ENCODE measurements at regions not wholly inside any gene's neighbourhood (a gene's known extent, or its start where the extent isn't known, plus 50 kb on each side); places are given as distances from the start of the nearest gene placed in this dataset.

GRCh38 chr3:16056217-16056616 is 118.3 kb upstream of the GALNT15 start:
- TF ChIP-seq YY1 (IDR thresholded peaks at IDR 0.05; ENCODE audit: insufficient read depth, insufficient read length) (no peak), ZNF274 (IDR thresholded peaks at IDR 0.05; ENCODE audit: low read depth, low read length) (no peak), SUZ12 (IDR thresholded peaks at IDR 0.05; ENCODE audit: extremely low read depth, insufficient read depth, insufficient read length) (no peak)
- Histone ChIP-seq H3K9ac (ENCODE audit: insufficient read length, low read depth) (no peak overlapping the region), H3K9me3 (ENCODE audit: insufficient read depth, low read length) (no peaks in the 10 kb centered on the region), H3K36me3 (ENCODE audit: insufficient read depth, insufficient read length, low read length) (no peaks in the 10 kb centered on the region), H3K4me3 (ENCODE audit: insufficient read length, low read depth) (no peak overlapping the region), H3K27me3 (ENCODE audit: insufficient read depth, insufficient read length) (no peaks in the 10 kb centered on the region), H3K4me1 (ENCODE audit: insufficient read depth, insufficient read length) (peaks cover 5% of the 10 kb centered on the region)
- DNase-seq (ENCODE audit: low read depth, low spot score): no peak

- H3K4me1 ChIP-seq (ENCODE audit: insufficient read depth, insufficient read length): peaks cover 5% of the 10 kb centered on the region
- no peaks in the 10 kb centered on the region for H3K36me3 ChIP-seq (ENCODE audit: insufficient read depth, insufficient read length, low read length)
- H3K9me3 ChIP-seq (ENCODE audit: insufficient read depth, low read length): no peaks in the 10 kb centered on the region
- DNase-seq (ENCODE audit: low read depth, low spot score): no peak
- no peaks in the 10 kb centered on the region for H3K27me3 ChIP-seq (ENCODE audit: insufficient read depth, insufficient read length)
- H3K4me3 ChIP-seq (ENCODE audit: insufficient read length, low read depth): no peak overlapping the region
- no peak for TF ChIP-seq YY1 (IDR thresholded peaks at IDR 0.05; ENCODE audit: insufficient read depth, insufficient read length)
- TF ChIP-seq ZNF274 (IDR thresholded peaks at IDR 0.05; ENCODE audit: low read depth, low read length): no peak
- no peak for TF ChIP-seq SUZ12 (IDR thresholded peaks at IDR 0.05; ENCODE audit: extremely low read depth, insufficient read depth, insufficient read length)
- H3K9ac ChIP-seq (ENCODE audit: insufficient read length, low read depth): no peak overlapping the region
These were observed 116.0 kb upstream of the GALNT15 start for GRCh38 chr3:16058521-16058920.

- Histone ChIP-seq H3K36me3 (ENCODE audit: insufficient read depth, insufficient read length, low read length) (no peaks in the 10 kb centered on the region), H3K4me1 (ENCODE audit: insufficient read depth, insufficient read length) (peaks cover 5% of the 10 kb centered on the region), H3K9ac (ENCODE audit: insufficient read length, low read depth) (no peak overlapping the region), H3K9me3 (ENCODE audit: insufficient read depth, low read length) (no peaks in the 10 kb centered on the region), H3K4me3 (ENCODE audit: insufficient read length, low read depth) (no peak overlapping the region), H3K27me3 (ENCODE audit: insufficient read depth, insufficient read length) (no peaks in the 10 kb centered on the region)
- DNase-seq (ENCODE audit: low read depth, low spot score): no peak
- TF ChIP-seq ZNF274 (IDR thresholded peaks at IDR 0.05; ENCODE audit: low read depth, low read length) (no peak), SUZ12 (IDR thresholded peaks at IDR 0.05; ENCODE audit: extremely low read depth, insufficient read depth, insufficient read length) (no peak), YY1 (IDR thresholded peaks at IDR 0.05; ENCODE audit: insufficient read depth, insufficient read length) (no peak)
These were observed 115.4 kb upstream of the GALNT15 start for GRCh38 chr3:16059081-16059537.

- no peak for DNase-seq (ENCODE audit: low read depth, low spot score)
- H3K36me3 ChIP-seq (ENCODE audit: insufficient read depth, insufficient read length, low read length): no peaks in the 10 kb centered on the region
- no peaks in the 10 kb centered on the region for H3K27me3 ChIP-seq (ENCODE audit: insufficient read depth, insufficient read length)
- H3K9ac ChIP-seq (ENCODE audit: insufficient read length, low read depth): no peak overlapping the region
- H3K4me1 ChIP-seq (ENCODE audit: insufficient read depth, insufficient read length): peaks cover 5% of the 10 kb centered on the region
- no peak overlapping the region for H3K4me3 ChIP-seq (ENCODE audit: insufficient read length, low read depth)
- no peaks in the 10 kb centered on the region for H3K9me3 ChIP-seq (ENCODE audit: insufficient read depth, low read length)
- TF ChIP-seq YY1 (IDR thresholded peaks at IDR 0.05; ENCODE audit: insufficient read depth, insufficient read length): no peak
These were observed 114.6 kb upstream of the GALNT15 start for GRCh38 chr3:16059711-16060357.

GRCh38 chr3:16060358-16060852 is 114.1 kb upstream of the GALNT15 start:
- Histone ChIP-seq H3K27me3 (ENCODE audit: insufficient read depth, insufficient read length) (no peaks in the 10 kb centered on the region), H3K4me3 (ENCODE audit: insufficient read length, low read depth) (no peak overlapping the region), H3K36me3 (ENCODE audit: insufficient read depth, insufficient read length, low read length) (no peaks in the 10 kb centered on the region), H3K9me3 (ENCODE audit: insufficient read depth, low read length) (no peaks in the 10 kb centered on the region), H3K4me1 (ENCODE audit: insufficient read depth, insufficient read length) (peaks cover 5% of the 10 kb centered on the region), H3K9ac (ENCODE audit: insufficient read length, low read depth) (no peak overlapping the region)
- DNase-seq (ENCODE audit: low read depth, low spot score): peak; percentile 75
- no peak for TF ChIP-seq ZNF274 (IDR thresholded peaks at IDR 0.05; ENCODE audit: low read depth, low read length)

- no peak overlapping the region for H3K4me3 ChIP-seq (ENCODE audit: insufficient read length, low read depth)
- TF ChIP-seq YY1 (IDR thresholded peaks at IDR 0.05; ENCODE audit: insufficient read depth, insufficient read length): no peak
- TF ChIP-seq SUZ12 (IDR thresholded peaks at IDR 0.05; ENCODE audit: extremely low read depth, insufficient read depth, insufficient read length): no peak
- TF ChIP-seq ZNF274 (IDR thresholded peaks at IDR 0.05; ENCODE audit: low read depth, low read length): no peak
- no peak for DNase-seq (ENCODE audit: low read depth, low spot score)
- H3K36me3 ChIP-seq (ENCODE audit: insufficient read depth, insufficient read length, low read length): no peaks in the 10 kb centered on the region
- H3K27me3 ChIP-seq (ENCODE audit: insufficient read depth, insufficient read length): no peaks in the 10 kb centered on the region
- H3K9ac ChIP-seq (ENCODE audit: insufficient read length, low read depth): no peak overlapping the region
- H3K9me3 ChIP-seq (ENCODE audit: insufficient read depth, low read length): no peaks in the 10 kb centered on the region
- H3K4me1 ChIP-seq (ENCODE audit: insufficient read depth, insufficient read length): peaks cover 5% of the 10 kb centered on the region
These were observed 113.5 kb upstream of the GALNT15 start for GRCh38 chr3:16060945-16061344.

GRCh38 chr3:16061491-16061890 is 113.0 kb upstream of the GALNT15 start:
- DNase-seq (ENCODE audit: low read depth, low spot score): no peak
- TF ChIP-seq ZNF274 (IDR thresholded peaks at IDR 0.05; ENCODE audit: low read depth, low read length): no peak
- TF ChIP-seq YY1 (IDR thresholded peaks at IDR 0.05; ENCODE audit: insufficient read depth, insufficient read length): no peak
- no peak for TF ChIP-seq SUZ12 (IDR thresholded peaks at IDR 0.05; ENCODE audit: extremely low read depth, insufficient read depth, insufficient read length)
- Histone ChIP-seq H3K27me3 (ENCODE audit: insufficient read depth, insufficient read length) (no peaks in the 10 kb centered on the region), H3K9ac (ENCODE audit: insufficient read length, low read depth) (no peak overlapping the region), H3K9me3 (ENCODE audit: insufficient read depth, low read length) (no peaks in the 10 kb centered on the region), H3K36me3 (ENCODE audit: insufficient read depth, insufficient read length, low read length) (no peaks in the 10 kb centered on the region), H3K4me3 (ENCODE audit: insufficient read length, low read depth) (no peak overlapping the region), H3K4me1 (ENCODE audit: insufficient read depth, insufficient read length) (peaks cover 5% of the 10 kb centered on the region)
